ENCODE measurements at regions not wholly inside any gene's neighbourhood (a gene's known extent, or its start where the extent isn't known, plus 50 kb on each side); places are given as distances from the start of the nearest gene placed in this dataset.

DNA sequence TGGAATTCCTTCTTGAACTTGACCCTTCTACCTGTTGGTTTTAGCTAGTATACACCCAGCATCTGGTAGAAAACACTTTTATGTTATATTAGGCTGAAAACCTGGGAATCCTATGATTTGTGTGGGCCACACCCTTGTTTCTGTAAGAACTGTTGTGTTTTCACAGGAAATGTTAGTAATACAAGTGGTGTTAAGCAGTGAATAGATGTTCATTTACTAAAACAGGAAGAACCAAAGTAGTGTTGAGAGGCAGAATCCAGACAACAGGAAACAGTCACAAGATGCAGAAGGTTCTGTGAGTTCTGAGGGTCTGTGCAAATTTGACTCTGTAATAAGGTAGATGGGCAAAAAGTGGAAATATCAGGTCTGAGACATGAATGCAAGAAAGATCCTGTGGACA, 73.0 kb upstream of the RAI14 start:
- no peaks in the 10 kb centered on the region for H3K36me3 Mint-ChIP-seq
- Histone ChIP-seq H3K4me1 (ENCODE audit: control insufficient read depth in 1 of 2, insufficient read depth in 2 of 2, low read length in 2 of 2) (peaks cover 3 to 17% of the 10 kb centered on the region in 2 donors), H3K27ac (ENCODE audit: low read depth in 1 of 2, low read length in 2 of 2) (peak overlapping the region in 1 of 2 donors; percentile 39), H3K9ac (ENCODE audit: insufficient read depth, low read length, poor library complexity, severe bottlenecking) (no peak overlapping the region), H3K9me3 (replicated peaks in 1 of 2; ENCODE audit: control insufficient read depth in 1 of 2, insufficient read depth in 1 of 2, low read length in 2 of 2) (peaks cover 0 to 15% of the 10 kb centered on the region in 2 donors), H3K4me3 (replicated peaks in 1 of 3; ENCODE audit: low read depth in 2 of 3, low read length in 3 of 3) (no peak overlapping the region), H3K27me3 (ENCODE audit: control insufficient read depth in 2 of 2, insufficient read depth in 2 of 2, low read length in 2 of 2) (no peaks in the 10 kb centered on the region), H2AFZ (ENCODE audit: insufficient read depth, low read depth, low read length, poor library complexity, severe bottlenecking) (no peak overlapping the region), H3K36me3 (replicated peaks in 1 of 2; ENCODE audit: control insufficient read depth in 1 of 2, insufficient read depth in 2 of 2, low read length in 2 of 2) (no peaks in the 10 kb centered on the region), H4K20me1 (ENCODE audit: insufficient read depth, low read length) (no peaks in the 10 kb centered on the region), H3K4me2 (replicated peaks; ENCODE audit: extremely low read depth, low read length, poor library complexity, severe bottlenecking) (no peak overlapping the region), H3K79me2 (ENCODE audit: insufficient read depth, low read length) (no peaks in the 10 kb centered on the region)
- peaks cover 20% of the 10 kb centered on the region for H3K4me1 Mint-ChIP-seq
- H3K9me3 Mint-ChIP-seq, result peaks cover 2 to 26% (median 9%) of the 10 kb centered on the region in 7 donors
- DNase-seq, result peak; percentile 28 to 32 (median 29)
- intact Hi-C loops (cut with micrococcal nuclease), result no loop called here
- H3K27ac Mint-ChIP-seq, result peak overlapping the region in 3 of 7 donors; percentile 30 to 63 (median 57)
- H3K4me3 Mint-ChIP-seq, result no peak overlapping the region
- TF ChIP-seq, protein P1, sequence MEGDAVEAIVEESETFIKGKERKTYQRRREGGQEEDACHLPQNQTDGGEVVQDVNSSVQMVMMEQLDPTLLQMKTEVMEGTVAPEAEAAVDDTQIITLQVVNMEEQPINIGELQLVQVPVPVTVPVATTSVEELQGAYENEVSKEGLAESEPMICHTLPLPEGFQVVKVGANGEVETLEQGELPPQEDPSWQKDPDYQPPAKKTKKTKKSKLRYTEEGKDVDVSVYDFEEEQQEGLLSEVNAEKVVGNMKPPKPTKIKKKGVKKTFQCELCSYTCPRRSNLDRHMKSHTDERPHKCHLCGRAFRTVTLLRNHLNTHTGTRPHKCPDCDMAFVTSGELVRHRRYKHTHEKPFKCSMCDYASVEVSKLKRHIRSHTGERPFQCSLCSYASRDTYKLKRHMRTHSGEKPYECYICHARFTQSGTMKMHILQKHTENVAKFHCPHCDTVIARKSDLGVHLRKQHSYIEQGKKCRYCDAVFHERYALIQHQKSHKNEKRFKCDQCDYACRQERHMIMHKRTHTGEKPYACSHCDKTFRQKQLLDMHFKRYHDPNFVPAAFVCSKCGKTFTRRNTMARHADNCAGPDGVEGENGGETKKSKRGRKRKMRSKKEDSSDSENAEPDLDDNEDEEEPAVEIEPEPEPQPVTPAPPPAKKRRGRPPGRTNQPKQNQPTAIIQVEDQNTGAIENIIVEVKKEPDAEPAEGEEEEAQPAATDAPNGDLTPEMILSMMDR (IDR thresholded peaks at IDR 0.05), result no peak
- H3K27me3 Mint-ChIP-seq (ENCODE audit: low read depth in 3 of 3), result peaks cover 0 to 4% (median 0%) of the 10 kb centered on the region in 3 donors

DNA sequence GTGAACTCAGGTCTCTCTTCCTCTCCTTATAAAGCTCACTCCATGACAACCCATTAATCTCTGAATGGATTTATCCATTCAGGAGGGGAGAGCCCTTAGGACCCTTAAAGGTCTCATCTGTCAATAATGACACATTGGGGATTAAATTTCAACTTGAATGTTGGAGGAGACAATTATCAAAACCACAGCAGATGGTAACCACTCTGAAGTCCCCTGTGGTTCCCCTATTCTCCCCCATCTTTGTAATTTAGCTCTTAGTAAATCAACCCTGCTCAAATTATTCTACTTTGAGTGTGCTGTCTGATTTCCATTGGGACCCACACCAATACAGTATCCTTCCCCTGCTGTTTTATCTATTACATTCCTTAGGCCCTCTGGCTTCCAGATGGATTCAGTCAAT, 72.0 kb upstream of the RAI14 start:
- H3K4me1 ChIP-seq (ENCODE audit: control insufficient read depth in 1 of 2, insufficient read depth in 2 of 2, low read length in 2 of 2), result peaks cover 3 to 17% of the 10 kb centered on the region in 2 donors
- H3K9me3 ChIP-seq (replicated peaks in 1 of 2; ENCODE audit: control insufficient read depth in 1 of 2, insufficient read depth in 1 of 2, low read length in 2 of 2), result peaks cover 0 to 8% of the 10 kb centered on the region in 2 donors
- no peak overlapping the region for H3K4me2 ChIP-seq (replicated peaks; ENCODE audit: extremely low read depth, low read length, poor library complexity, severe bottlenecking)
- Mint-ChIP-seq H3K9me3 (peaks cover 2 to 16% (median 6%) of the 10 kb centered on the region in 7 donors), H3K27me3 (ENCODE audit: low read depth in 3 of 3) (peaks cover 0 to 4% (median 0%) of the 10 kb centered on the region in 3 donors), H3K4me3 (no peak overlapping the region), H3K36me3 (no peaks in the 10 kb centered on the region), H3K4me1 (peaks cover 20% of the 10 kb centered on the region), H3K27ac (peak overlapping the region in 1 of 7 donors; percentile 7)
- intact Hi-C loops (cut with micrococcal nuclease), result no loop called here
- TF ChIP-seq, protein P1 (IDR thresholded peaks at IDR 0.05), result no peak
- no peaks in the 10 kb centered on the region for H4K20me1 ChIP-seq (ENCODE audit: insufficient read depth, low read length)
- no peaks in the 10 kb centered on the region for H3K79me2 ChIP-seq (ENCODE audit: insufficient read depth, low read length)
- H2AFZ ChIP-seq (ENCODE audit: insufficient read depth, low read depth, low read length, poor library complexity, severe bottlenecking), result no peak overlapping the region
- no peaks in the 10 kb centered on the region for H3K27me3 ChIP-seq (ENCODE audit: control insufficient read depth in 2 of 2, insufficient read depth in 2 of 2, low read length in 2 of 2)
- no peak overlapping the region for H3K9ac ChIP-seq (ENCODE audit: insufficient read depth, low read length, poor library complexity, severe bottlenecking)
- peak overlapping the region in 1 of 2 donors; percentile 39 for H3K27ac ChIP-seq (ENCODE audit: low read depth in 1 of 2, low read length in 2 of 2)
- no peaks in the 10 kb centered on the region for H3K36me3 ChIP-seq (replicated peaks in 1 of 2; ENCODE audit: control insufficient read depth in 1 of 2, insufficient read depth in 2 of 2, low read length in 2 of 2)
- no peak overlapping the region for H3K4me3 ChIP-seq (replicated peaks in 1 of 3; ENCODE audit: low read depth in 2 of 3, low read length in 3 of 3)
- no peak for DNase-seq

Data from CD14-positive monocyte (primary cell).